ENCODE measurements at regions not wholly inside any gene's neighbourhood (a gene's known extent, or its start where the extent isn't known, plus 50 kb on each side); places are given as distances from the start of the nearest gene placed in this dataset.

- DNase-seq: no peak
Measured at GRCh38 chr11:119808407-119809185, 79.6 kb upstream of the NECTIN1 start.

GRCh38 chr11:119807841-119808240 is 78.8 kb upstream of the NECTIN1 start:
- DNase-seq: no peak

DNA sequence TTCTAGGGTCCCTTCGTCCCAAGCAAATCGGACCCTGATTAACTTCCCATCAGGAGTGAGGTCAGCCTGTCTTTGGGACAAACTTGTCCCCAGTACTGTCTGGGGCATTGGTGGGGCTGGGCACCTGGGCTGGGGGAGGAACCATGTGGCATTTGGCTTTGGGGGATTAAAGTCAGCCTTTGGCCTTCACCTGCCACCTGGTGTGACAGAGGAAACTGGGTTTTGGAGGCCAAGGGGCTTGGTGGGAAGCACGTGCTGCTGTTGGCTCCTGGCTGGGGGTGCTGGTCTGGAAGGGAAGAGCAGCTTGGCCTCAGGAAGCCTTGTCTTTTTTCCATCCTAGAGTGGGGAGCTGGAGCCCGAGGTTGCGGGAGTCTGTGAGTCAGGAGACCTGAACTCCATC is 78.4 kb upstream of the NECTIN1 start:
- DNase-seq: no peak

DNA sequence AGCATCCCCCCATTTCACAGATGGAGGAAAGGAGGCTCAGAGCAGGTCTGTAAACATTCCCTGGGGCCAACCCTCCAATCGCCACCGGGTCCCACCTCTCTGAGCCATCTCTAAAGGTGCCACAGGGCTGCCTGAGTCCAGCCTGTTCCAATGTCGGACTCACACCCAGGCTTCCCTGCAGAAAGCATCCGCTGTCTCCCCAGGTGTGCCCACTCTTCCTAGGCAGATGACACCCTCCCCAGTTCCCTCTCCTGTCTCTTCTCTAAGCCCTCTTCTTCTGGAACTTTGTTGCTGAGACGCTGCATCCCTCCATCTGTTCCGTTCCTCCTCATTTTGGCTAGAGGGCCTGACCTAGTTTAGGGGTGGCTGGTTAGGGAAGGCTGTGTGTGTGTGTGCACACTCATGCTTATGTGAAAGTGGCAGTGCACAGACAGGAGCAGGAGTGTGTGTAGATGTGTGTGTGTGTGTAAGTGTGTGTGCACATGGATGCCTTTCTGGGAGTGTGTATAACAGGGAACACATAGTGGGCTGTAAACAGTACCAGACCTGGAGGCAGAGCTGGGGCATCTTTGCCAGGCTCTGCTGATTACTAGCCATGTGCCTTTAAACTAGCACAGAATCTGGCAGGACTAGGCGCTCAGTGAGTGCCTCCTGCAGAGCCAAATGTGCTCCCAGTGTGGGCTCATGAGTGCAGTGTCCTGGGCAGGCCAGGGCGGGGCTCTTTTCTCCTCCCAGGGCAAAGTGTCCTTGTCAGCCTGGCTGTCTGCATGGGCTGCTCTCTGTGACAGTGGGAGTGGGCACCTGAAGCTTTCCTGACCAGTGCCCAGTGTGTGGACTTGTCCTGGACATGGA is 77.3 kb upstream of the NECTIN1 start:
- DNase-seq: no peak

- no peak for DNase-seq
Measured at GRCh38 chr11:119805663-119806062, 76.7 kb upstream of the NECTIN1 start.

DNA sequence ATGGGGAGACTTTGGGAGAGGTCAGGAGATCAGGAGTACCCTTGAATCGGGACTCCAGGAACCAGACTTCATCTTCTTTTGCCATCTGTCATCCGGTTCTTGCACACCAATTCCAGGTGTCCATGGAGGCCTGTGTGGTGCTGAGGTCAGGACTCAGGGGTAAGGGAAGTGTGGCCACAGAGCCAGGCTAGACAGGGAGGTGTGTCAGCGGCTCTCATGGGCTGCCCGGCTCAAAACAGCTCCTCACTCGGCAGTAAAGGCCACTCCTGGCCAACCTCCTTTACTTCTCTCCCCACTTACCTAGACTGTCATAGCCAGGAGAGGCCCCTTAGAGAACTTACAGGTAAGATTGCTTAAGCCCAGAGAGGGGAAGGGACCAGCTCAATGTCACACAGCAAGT is 75.7 kb upstream of the NECTIN1 start:
- DNase-seq: no peak

GRCh38 chr11:119803726-119804294 is 74.8 kb upstream of the NECTIN1 start:
- DNase-seq: no peak

GRCh38 chr11:119803139-119803538 is 74.1 kb upstream of the NECTIN1 start:
- DNase-seq: no peak

- DNase-seq: no peak
Measured at GRCh38 chr11:119802670-119803069, 73.7 kb upstream of the NECTIN1 start.

GRCh38 chr11:119800619-119801018 is 71.6 kb upstream of the NECTIN1 start:
- no peak for DNase-seq

- peak; percentile 44 for DNase-seq
Measured at GRCh38 chr11:119800171-119800570, 71.2 kb upstream of the NECTIN1 start.

GRCh38 chr11:119798656-119799055 is 69.7 kb upstream of the NECTIN1 start:
- no peak for DNase-seq

- DNase-seq: no peak
Measured at GRCh38 chr11:119797736-119798135, 68.7 kb upstream of the NECTIN1 start.

DNA sequence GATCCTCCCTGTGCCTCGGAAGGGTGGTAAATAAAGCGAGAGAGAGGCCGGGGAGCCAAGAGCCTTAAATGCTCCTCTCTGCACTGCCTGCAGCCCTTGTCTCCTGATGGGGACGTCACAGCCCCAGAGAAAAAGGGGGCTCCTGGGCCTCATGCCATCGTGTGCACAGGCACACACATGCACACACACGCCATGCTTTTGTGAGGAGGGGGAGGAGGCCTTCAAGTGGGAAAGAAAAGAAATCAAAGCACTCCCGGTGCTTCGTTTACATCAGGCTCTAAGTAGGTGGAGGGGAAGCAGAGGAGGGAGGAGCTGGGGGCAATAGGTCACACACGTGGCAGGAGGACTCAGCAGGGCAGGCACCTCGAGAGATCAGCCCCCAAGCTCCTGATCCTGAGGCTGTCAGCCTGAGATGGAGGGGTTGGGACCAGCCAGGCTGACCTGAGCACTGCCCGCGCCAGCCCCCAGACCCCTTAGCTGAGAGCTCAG is 68.2 kb upstream of the NECTIN1 start:
- DNase-seq: no peak

DNA sequence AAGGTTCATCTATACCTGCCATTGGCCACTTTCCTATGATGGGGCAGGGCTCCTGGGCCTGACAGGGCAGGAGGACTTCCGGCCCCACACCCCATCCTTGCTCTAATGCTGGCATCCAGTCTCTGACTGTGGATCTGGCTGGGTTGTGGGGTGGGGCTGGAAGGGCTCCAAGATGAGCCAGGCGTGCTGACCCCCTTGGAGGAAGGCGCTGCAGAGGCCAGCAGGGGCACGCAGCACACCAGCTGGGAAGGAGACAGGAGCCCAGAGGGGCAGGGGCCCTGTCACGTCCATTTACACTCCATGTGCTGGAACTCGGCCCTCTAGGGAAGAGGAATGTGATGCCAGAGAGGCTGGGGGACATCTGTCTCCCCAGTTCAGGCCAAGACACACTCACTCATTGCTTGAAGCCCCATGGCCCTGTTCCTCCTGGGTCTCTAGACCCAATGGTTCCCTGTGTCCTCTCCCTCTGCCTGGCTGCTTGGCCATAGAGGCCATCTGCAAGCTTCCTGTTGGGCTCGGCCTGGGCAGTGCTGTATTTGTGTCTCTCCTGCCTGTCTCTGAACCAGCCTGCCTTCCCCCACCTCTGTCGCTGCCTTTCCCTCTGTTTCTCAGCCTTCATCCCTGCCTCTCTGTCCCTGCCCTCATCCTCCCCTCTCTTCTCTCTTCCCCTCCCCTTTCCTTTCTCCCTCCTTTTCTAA is 67.5 kb upstream of the NECTIN1 start:
- no peak for DNase-seq

DNA sequence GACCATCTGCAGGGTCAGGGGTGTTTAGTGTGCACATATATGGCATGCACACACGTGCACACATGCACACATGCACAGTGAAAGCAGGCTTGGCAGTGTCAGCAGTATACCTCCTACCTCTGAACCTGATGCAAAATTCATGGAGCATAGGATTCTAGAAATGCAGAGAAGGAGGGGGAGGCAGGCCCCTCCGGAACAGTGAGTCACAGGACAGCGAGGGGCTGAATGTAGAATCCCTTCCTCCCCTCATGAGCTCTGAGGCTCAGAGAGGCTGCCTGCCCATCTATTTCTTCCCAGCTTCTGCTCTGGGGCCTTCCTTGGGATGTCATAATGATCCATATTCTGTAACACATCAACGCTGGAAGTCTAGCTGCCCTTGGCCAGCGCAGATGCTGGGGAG is 66.7 kb upstream of the NECTIN1 start:
- DNase-seq: peak; percentile 20

GRCh38 chr11:119795231-119795630 is 66.2 kb upstream of the NECTIN1 start:
- DNase-seq: peak; percentile 84

GRCh38 chr11:119794756-119795155 is 65.8 kb upstream of the NECTIN1 start:
- no peak for DNase-seq

DNA sequence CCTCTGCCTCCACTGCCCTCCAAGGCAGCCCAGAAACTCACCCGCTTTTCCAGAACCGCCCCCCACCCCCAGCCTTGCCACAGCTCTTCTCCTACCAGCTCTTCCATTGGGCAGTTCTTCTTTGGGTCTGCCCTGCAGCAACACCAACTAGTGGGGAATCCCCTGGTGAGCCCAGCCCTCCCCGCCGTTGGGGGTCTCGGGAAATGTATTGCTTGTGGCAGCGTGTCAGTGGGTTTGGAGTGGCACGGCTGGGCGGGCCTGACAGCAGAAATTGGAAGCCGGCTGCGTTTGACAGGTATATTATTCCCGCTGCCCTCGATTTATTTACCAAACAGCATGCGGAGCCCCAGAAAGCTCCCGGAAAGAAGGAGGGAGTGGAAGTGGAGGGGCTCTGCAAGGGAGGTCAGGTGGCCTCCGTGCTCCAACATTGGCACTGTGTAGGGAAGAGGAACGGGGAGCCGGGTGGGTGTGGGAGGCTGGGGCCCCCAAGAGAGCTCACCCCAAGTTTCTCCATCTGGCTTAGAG is 65.2 kb upstream of the NECTIN1 start:
- DNase-seq: no peak

GRCh38 chr11:119793335-119793984 is 64.5 kb upstream of the NECTIN1 start:
- DNase-seq: peak; percentile 88

DNA sequence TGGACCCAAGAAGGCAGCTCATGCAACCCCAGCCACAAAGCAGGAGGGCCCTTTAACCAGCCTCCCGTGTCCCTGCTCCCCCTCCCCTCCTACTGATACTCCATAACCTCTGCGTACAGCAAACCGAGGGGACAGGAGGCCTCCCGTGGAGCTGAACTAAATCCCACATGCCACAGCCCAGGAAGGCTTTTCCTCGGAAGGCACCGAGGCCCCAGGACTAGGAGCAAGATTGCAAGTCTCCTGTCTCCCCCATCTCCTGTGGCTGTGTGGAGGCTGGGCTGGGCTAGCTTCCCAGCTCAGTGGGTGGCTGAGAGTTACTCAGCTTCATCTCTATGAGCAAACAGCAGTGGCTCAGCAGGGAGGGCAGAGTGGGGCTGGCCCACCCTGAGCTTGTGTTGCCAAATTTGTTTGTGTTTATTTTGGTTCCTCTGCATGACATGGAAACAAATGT is 62.7 kb upstream of the NECTIN1 start:
- DNase-seq: peak; percentile 93

DNA sequence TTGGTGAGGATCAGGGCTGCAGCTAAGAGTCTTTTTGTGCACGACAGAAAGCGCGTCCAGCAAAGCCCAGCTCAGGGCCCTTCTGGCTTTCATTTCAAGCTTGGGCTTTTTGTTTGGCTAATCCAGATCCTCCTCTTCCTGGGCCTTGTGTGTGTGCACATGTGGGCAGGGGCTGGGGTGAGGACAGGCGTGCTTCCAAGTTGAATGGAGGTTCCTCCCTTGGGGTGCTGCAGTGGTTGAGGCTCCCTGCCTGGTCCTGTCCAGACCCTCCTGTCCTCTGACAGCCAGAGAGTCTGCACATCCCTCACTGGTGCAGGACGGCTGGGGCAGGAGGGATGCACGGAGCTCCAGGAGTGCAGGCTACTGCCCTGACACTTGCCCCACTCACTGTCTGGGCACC is 62.0 kb upstream of the NECTIN1 start:
- DNase-seq: peak; percentile 36

Measured in fibroblast of skin of scalp (primary cell).